ENCODE measurements at regions not wholly inside any gene's neighbourhood (a gene's known extent, or its start where the extent isn't known, plus 50 kb on each side); places are given as distances from the start of the nearest gene placed in this dataset.

DNA sequence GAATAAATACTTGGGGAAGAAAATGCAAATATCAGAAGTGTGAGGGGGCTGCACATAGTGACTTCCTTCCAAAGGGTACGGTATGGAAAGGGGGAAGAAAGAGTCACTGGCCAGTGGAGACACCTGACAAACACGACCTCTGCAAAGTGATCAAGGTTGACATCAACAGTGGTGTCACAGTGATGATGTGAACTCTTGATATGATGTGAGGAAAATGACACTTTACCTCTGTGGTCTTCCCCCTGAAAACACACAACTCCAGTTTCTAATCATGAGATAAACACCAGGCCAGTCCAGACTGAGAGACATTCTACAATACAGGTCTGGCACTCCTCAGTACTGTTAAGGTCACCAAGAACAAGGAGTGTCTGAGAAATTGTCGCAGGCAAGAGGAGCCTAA is 169.7 kb downstream of the BUB3 start:
- peaks cover 18% of the 10 kb centered on the region for H3K36me3 Mint-ChIP-seq
- peaks cover 1% of the 10 kb centered on the region for H3K27me3 ChIP-seq (ENCODE audit: control insufficient read depth, insufficient read depth, low read length)
- no peak overlapping the region for H3K4me3 ChIP-seq (ENCODE audit: low read depth, low read length)
- H3K27ac Mint-ChIP-seq: no peak overlapping the region
- ATAC-seq (ENCODE audit: low read depth in 2 of 2) (no peak), DNase-seq (no peak)
- H3K27me3 Mint-ChIP-seq: peaks cover 5% of the 10 kb centered on the region
- no peaks in the 10 kb centered on the region for H3K4me1 ChIP-seq (ENCODE audit: control insufficient read depth, insufficient read depth, low read length, poor library complexity, severe bottlenecking)
- H3K9me3 ChIP-seq (ENCODE audit: control insufficient read depth in 2 of 2, low read length in 2 of 2): no peaks in the 10 kb centered on the region
- H3K27ac ChIP-seq (ENCODE audit: insufficient read depth, low read length, poor library complexity, severe bottlenecking): no peak overlapping the region
- H3K9me3 Mint-ChIP-seq: peaks cover 0 to 6% (median 2%) of the 10 kb centered on the region in 7 donors
- H3K36me3 ChIP-seq (ENCODE audit: control insufficient read depth, insufficient read depth, low read length): no peaks in the 10 kb centered on the region
- H3K4me3 Mint-ChIP-seq: no peak overlapping the region
- H3K4me1 Mint-ChIP-seq: no peaks in the 10 kb centered on the region

DNA sequence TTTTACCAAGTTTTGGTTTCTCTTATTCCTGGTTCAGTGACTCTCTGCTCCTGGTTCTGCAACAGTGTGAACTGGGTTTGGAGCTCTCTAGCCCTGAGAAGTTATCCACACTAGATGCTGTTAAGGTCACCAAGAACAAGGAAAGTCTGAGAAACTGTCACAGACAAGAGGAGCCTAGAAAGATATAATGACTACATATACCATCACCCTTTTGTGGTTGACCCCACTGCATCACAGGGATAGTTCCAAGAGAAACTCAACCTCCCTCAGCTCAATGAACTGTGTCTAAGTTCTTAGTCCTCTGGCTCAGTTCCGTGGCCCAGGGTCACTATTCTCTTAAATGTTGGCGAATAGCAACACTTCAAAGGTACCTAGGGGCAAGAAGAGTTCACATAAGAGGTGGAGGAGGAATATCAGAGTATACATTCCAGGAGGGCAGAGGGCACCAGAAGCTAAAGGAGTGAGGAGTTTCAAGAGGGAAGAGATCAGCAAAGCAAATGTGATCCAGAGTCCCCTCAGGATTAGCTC is 171.5 kb downstream of the BUB3 start:
- Mint-ChIP-seq H3K4me1 (no peaks in the 10 kb centered on the region), H3K36me3 (peaks cover 18% of the 10 kb centered on the region), H3K9me3 (peaks cover 0 to 6% (median 1%) of the 10 kb centered on the region in 7 donors), H3K27me3 (peaks cover 5% of the 10 kb centered on the region), H3K4me3 (no peak overlapping the region), H3K27ac (no peak overlapping the region)
- H3K4me1 ChIP-seq (ENCODE audit: control insufficient read depth, insufficient read depth, low read length, poor library complexity, severe bottlenecking): no peaks in the 10 kb centered on the region
- no peaks in the 10 kb centered on the region for H3K9me3 ChIP-seq (ENCODE audit: control insufficient read depth in 2 of 2, low read length in 2 of 2)
- H3K36me3 ChIP-seq (ENCODE audit: control insufficient read depth, insufficient read depth, low read length): no peaks in the 10 kb centered on the region
- H3K4me3 ChIP-seq (ENCODE audit: low read depth, low read length): no peak overlapping the region
- DNase-seq (no peak), ATAC-seq (ENCODE audit: low read depth in 2 of 2) (no peak)
- H3K27me3 ChIP-seq (ENCODE audit: control insufficient read depth, insufficient read depth, low read length): peaks cover 3% of the 10 kb centered on the region
- no peak overlapping the region for H3K27ac ChIP-seq (ENCODE audit: insufficient read depth, low read length, poor library complexity, severe bottlenecking)

DNA sequence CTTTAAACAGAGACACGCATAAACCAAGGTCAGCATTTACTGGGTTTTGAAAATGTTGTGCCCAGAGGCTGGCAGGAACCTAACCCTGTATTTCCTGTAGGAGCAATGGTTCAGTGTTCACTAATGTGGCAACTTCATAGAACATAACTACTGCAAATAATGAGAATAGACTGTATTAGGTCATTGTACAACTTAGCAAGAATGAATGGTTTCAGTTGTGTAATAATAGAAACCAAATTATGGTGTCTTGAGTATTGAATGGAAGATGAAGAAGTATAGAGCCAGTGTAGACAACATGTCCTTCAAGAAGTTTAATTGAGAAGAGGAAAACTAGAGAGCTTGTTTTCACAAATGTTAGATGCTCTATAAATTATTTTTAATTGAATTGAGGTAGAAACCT is 172.5 kb downstream of the BUB3 start:
- Histone ChIP-seq H3K4me1 (ENCODE audit: control insufficient read depth, insufficient read depth, low read length, poor library complexity, severe bottlenecking) (no peaks in the 10 kb centered on the region), H3K36me3 (ENCODE audit: control insufficient read depth, insufficient read depth, low read length) (no peaks in the 10 kb centered on the region), H3K27me3 (ENCODE audit: control insufficient read depth, insufficient read depth, low read length) (peaks cover 3% of the 10 kb centered on the region), H3K9me3 (ENCODE audit: control insufficient read depth in 2 of 2, low read length in 2 of 2) (no peaks in the 10 kb centered on the region), H3K27ac (ENCODE audit: insufficient read depth, low read length, poor library complexity, severe bottlenecking) (no peak overlapping the region), H3K4me3 (ENCODE audit: low read depth, low read length) (no peak overlapping the region)
- H3K36me3 Mint-ChIP-seq: peaks cover 18% of the 10 kb centered on the region
- peaks cover 0 to 6% (median 1%) of the 10 kb centered on the region in 7 donors for H3K9me3 Mint-ChIP-seq
- no peak overlapping the region for H3K4me3 Mint-ChIP-seq
- no peak for DNase-seq
- no peak overlapping the region for H3K27ac Mint-ChIP-seq
- no peak for ATAC-seq (ENCODE audit: low read depth in 2 of 2)
- H3K4me1 Mint-ChIP-seq: no peaks in the 10 kb centered on the region
- H3K27me3 Mint-ChIP-seq: peaks cover 10% of the 10 kb centered on the region

DNA sequence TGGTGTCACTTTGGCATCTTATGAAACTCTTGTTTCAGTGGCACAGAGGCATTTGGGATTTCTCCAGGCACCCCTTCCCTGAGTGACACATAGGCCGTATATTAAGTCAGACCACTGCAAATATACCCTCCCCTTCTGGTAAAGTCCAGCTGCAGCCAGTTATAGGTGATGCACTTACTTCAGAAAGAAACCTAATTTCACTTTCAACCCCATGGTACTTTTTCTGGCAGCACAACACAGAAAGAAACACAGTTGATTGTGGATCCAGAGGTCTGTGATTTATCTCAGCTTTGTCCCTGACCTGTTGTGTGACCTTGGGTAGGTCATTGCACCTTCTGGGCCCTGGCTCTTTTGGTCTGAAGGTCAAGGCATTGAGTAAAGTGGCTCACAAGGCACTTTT is 173.2 kb downstream of the BUB3 start:
- Mint-ChIP-seq H3K9me3 (peaks cover 0 to 6% (median 1%) of the 10 kb centered on the region in 7 donors), H3K4me1 (no peaks in the 10 kb centered on the region), H3K4me3 (no peak overlapping the region), H3K27me3 (peaks cover 10% of the 10 kb centered on the region), H3K36me3 (peaks cover 18% of the 10 kb centered on the region), H3K27ac (no peak overlapping the region)
- H3K4me1 ChIP-seq (ENCODE audit: control insufficient read depth, insufficient read depth, low read length, poor library complexity, severe bottlenecking): no peaks in the 10 kb centered on the region
- peaks cover 3% of the 10 kb centered on the region for H3K27me3 ChIP-seq (ENCODE audit: control insufficient read depth, insufficient read depth, low read length)
- H3K27ac ChIP-seq (ENCODE audit: insufficient read depth, low read length, poor library complexity, severe bottlenecking): no peak overlapping the region
- ATAC-seq (ENCODE audit: low read depth in 2 of 2) (no peak), DNase-seq (no peak)
- no peaks in the 10 kb centered on the region for H3K36me3 ChIP-seq (ENCODE audit: control insufficient read depth, insufficient read depth, low read length)
- H3K4me3 ChIP-seq (ENCODE audit: low read depth, low read length): no peak overlapping the region
- no peaks in the 10 kb centered on the region for H3K9me3 ChIP-seq (ENCODE audit: control insufficient read depth in 2 of 2, low read length in 2 of 2)

DNA sequence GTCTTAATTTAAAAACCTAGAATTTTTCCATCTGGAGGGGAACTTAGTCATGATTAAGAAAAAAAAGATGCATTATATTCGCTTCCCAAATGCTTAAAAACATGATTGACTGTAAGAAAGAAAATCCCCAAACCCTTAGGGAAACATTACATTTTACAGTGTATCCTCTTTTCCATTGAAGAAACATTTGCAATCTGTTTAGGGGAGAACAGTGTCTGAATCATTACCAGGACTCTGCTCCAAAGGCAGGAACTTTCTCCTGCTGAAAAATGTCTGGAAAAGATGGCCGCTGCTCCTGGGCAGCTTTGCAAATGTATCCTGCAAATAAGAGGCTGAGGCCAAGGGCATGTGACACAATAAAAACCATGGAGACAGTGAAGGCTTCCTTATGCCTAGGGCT is 173.7 kb downstream of the BUB3 start:
- H3K36me3 Mint-ChIP-seq: peaks cover 18% of the 10 kb centered on the region
- Histone ChIP-seq H3K36me3 (ENCODE audit: control insufficient read depth, insufficient read depth, low read length) (no peaks in the 10 kb centered on the region), H3K27me3 (ENCODE audit: control insufficient read depth, insufficient read depth, low read length) (peaks cover 3% of the 10 kb centered on the region), H3K4me1 (ENCODE audit: control insufficient read depth, insufficient read depth, low read length, poor library complexity, severe bottlenecking) (no peaks in the 10 kb centered on the region), H3K27ac (ENCODE audit: insufficient read depth, low read length, poor library complexity, severe bottlenecking) (no peak overlapping the region), H3K9me3 (ENCODE audit: control insufficient read depth in 2 of 2, low read length in 2 of 2) (no peaks in the 10 kb centered on the region), H3K4me3 (ENCODE audit: low read depth, low read length) (no peak overlapping the region)
- ATAC-seq (ENCODE audit: low read depth in 2 of 2) (no peak), DNase-seq (no peak)
- H3K4me1 Mint-ChIP-seq: no peaks in the 10 kb centered on the region
- no peak overlapping the region for H3K27ac Mint-ChIP-seq
- peaks cover 10% of the 10 kb centered on the region for H3K27me3 Mint-ChIP-seq
- no peak overlapping the region for H3K4me3 Mint-ChIP-seq
- peaks cover 0 to 6% (median 2%) of the 10 kb centered on the region in 7 donors for H3K9me3 Mint-ChIP-seq

DNA sequence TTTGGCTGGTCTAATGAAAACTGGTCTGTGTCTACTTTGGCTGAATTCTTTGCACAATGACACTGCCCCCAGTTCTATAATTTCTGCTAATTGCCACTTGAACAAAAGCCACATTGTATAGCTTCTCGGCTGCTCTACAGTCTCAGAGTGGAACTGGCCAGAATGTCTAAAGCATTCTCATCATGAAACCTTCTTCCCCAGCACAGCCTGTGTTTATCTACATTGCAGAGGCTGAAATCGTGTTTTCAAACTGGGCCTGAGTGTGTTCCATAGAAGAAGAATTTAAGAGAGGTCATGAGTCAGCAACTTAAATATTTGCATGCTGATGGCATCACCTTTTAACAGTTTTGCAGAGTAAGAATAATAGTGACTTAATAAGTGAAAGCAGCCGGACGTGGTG is 177.2 kb downstream of the BUB3 start:
- ATAC-seq (ENCODE audit: low read depth in 2 of 2) (no peak), DNase-seq (no peak)
- Histone ChIP-seq H3K27me3 (ENCODE audit: control insufficient read depth, insufficient read depth, low read length) (peaks cover 2% of the 10 kb centered on the region), H3K9me3 (ENCODE audit: control insufficient read depth in 2 of 2, low read length in 2 of 2) (no peaks in the 10 kb centered on the region), H3K36me3 (ENCODE audit: control insufficient read depth, insufficient read depth, low read length) (no peaks in the 10 kb centered on the region), H3K4me3 (ENCODE audit: low read depth, low read length) (no peak overlapping the region), H3K4me1 (ENCODE audit: control insufficient read depth, insufficient read depth, low read length, poor library complexity, severe bottlenecking) (no peaks in the 10 kb centered on the region), H3K27ac (ENCODE audit: insufficient read depth, low read length, poor library complexity, severe bottlenecking) (no peak overlapping the region)
- Mint-ChIP-seq H3K27ac (no peak overlapping the region), H3K9me3 (peaks cover 0 to 4% (median 1%) of the 10 kb centered on the region in 7 donors), H3K4me1 (peaks cover 0 to 3% (median 0%) of the 10 kb centered on the region in 4 donors), H3K36me3 (peaks cover under 1% of the 10 kb centered on the region), H3K27me3 (peaks cover 11% of the 10 kb centered on the region), H3K4me3 (no peak overlapping the region)

DNA sequence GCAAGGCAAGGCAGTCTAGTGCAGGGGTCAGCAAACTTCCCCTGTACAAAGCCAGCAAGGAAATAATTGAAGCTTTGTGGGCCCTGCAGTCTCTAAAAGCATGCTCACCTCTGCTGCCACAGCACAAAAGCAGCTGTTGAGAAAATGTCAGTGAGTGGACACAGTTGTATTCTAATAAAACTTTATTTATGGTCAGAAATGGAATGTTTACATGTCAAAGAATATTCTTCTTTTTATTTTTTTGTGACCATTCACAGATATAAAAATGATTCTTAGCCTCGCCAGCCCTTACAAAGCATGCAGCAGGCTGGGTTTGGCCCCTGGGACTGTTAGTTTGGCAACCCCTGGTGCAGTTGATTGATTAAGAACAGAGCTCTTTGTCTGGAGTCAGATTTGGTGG is 192.4 kb downstream of the BUB3 start:
- no peaks in the 10 kb centered on the region for H3K4me1 Mint-ChIP-seq
- no peaks in the 10 kb centered on the region for H3K36me3 Mint-ChIP-seq
- Histone ChIP-seq H3K9me3 (ENCODE audit: control insufficient read depth in 2 of 2, low read length in 2 of 2) (no peaks in the 10 kb centered on the region), H3K4me3 (ENCODE audit: low read depth, low read length) (no peak overlapping the region), H3K4me1 (ENCODE audit: control insufficient read depth, insufficient read depth, low read length, poor library complexity, severe bottlenecking) (no peaks in the 10 kb centered on the region), H3K27ac (ENCODE audit: insufficient read depth, low read length, poor library complexity, severe bottlenecking) (no peak overlapping the region), H3K27me3 (ENCODE audit: control insufficient read depth, insufficient read depth, low read length) (no peaks in the 10 kb centered on the region), H3K36me3 (ENCODE audit: control insufficient read depth, insufficient read depth, low read length) (no peaks in the 10 kb centered on the region)
- no peak overlapping the region for H3K4me3 Mint-ChIP-seq
- peaks cover 11% of the 10 kb centered on the region for H3K27me3 Mint-ChIP-seq
- no peak for ATAC-seq (ENCODE audit: low read depth in 2 of 2)
- H3K9me3 Mint-ChIP-seq: peaks cover 0 to 2% (median 0%) of the 10 kb centered on the region in 7 donors
- H3K27ac Mint-ChIP-seq: no peak overlapping the region
- DNase-seq: no peak

DNA sequence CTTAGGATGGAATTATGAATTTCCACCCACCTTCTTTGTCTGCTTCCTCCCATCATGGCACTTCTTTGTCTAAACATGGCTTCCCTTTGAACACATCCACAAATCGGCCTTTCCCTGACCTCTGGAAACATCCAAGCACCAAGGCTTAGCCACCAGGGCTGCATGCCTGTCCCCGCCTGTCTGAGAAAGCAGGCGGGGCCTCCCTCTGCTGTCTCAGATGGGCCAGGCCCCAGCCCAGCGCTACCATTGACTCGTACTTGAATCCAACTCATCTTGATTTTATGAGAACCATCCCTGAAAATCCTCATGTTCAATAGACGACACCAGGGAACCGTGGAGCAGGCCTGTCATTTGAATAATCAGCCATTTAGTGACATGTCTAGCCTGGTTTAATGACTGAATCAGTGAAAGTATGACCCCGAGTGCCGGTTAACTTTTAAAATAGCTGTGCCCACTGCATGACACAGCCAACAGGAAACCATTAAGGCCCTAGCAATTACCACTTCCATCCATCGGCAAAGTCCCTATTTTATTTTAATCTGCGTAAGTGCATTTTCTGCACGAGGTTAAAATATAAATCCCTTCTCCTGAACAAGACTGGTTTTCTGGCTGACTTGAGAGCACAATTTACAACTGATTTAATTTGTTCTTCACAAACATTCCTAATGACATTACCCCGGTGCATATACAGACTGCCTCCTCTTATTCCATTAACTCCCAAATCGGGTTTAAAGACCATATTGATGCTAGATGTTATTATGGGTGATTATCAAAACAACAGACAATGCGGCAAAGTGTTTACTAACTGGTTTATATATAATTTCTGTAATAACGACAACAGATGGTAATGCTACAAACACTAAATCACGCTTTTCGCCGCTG is 194.7 kb downstream of the BUB3 start:
- Histone ChIP-seq H3K4me3 (ENCODE audit: low read depth, low read length) (no peak overlapping the region), H3K9me3 (ENCODE audit: control insufficient read depth in 2 of 2, low read length in 2 of 2) (no peaks in the 10 kb centered on the region), H3K36me3 (ENCODE audit: control insufficient read depth, insufficient read depth, low read length) (no peaks in the 10 kb centered on the region), H3K4me1 (ENCODE audit: control insufficient read depth, insufficient read depth, low read length, poor library complexity, severe bottlenecking) (no peaks in the 10 kb centered on the region), H3K27me3 (ENCODE audit: control insufficient read depth, insufficient read depth, low read length) (no peaks in the 10 kb centered on the region), H3K27ac (ENCODE audit: insufficient read depth, low read length, poor library complexity, severe bottlenecking) (no peak overlapping the region)
- DNase-seq (no peak), ATAC-seq (ENCODE audit: low read depth in 2 of 2) (no peak)
- Mint-ChIP-seq H3K4me3 (no peak overlapping the region), H3K4me1 (peaks cover 0 to 2% (median 0%) of the 10 kb centered on the region in 4 donors), H3K27ac (no peak overlapping the region), H3K9me3 (peaks cover 0 to 2% (median 0%) of the 10 kb centered on the region in 7 donors), H3K27me3 (peaks cover 11% of the 10 kb centered on the region), H3K36me3 (no peaks in the 10 kb centered on the region)
